CD4-positive, alpha-beta T cell (primary cell): ENCODE measurements at regions not wholly inside any gene's neighbourhood (a gene's known extent, or its start where the extent isn't known, plus 50 kb on each side); places are given as distances from the start of the nearest gene placed in this dataset.

Experiments used
- ATAC-seq: fragments of 200-7000 bp; cut with Tn5 transposase; one replicate; pipeline ENCODE4 v1.10.0; 2022; ENCODE audit warnings: mild to moderate bottlenecking; ENCODE audit not compliant: poor library complexity
- CTCF ChIA-PET: fragments of 350-600 bp; sonication (Branson Sonifier 250); formaldehyde crosslinking; loops from one replicate; lab custom pipeline; 2021; ENCODE audit warnings: antibody characterized with exemption, inconsistent platforms; lab: Charles Lee
- POLR2A ChIA-PET: fragments of 350-600 bp; sonication (Branson Sonifier 250); formaldehyde crosslinking; loops from one replicate; lab custom pipeline; 2021; ENCODE audit warnings: antibody characterized with exemption, inconsistent platforms; lab: Charles Lee
- DNase-seq, 14 experiments: peaks; one replicate each; pipeline ENCODE4 v3.0.0-alpha.2; 2013 to 2020; ENCODE audit warnings: mixed read lengths in 2 of 14
- H3K27ac ChIP-seq, 2 donors: one replicate each; pipeline versions ENCODE4 v1.5.1 to v1.7.0; 2013; ENCODE audit warnings: low read length in 2 of 2, low read depth in 1 of 2, mild to moderate bottlenecking in 1 of 2
- H3K27me3 ChIP-seq, 2 experiments: 1 replicate in 1 of 2; 2 replicates in 1 of 2; pipeline versions ENCODE4 v1.6.1 to v1.7.0; 2013; ENCODE audit warnings: low read length in 2 of 2, control low read depth in 1 of 2, mild to moderate bottlenecking in 1 of 2, moderate library complexity in 1 of 2; ENCODE audit not compliant: insufficient read depth in 2 of 2, control insufficient read depth in 1 of 2
- H3K36me3 ChIP-seq: one replicate; pipeline ENCODE4 v1.6.1; 2013; ENCODE audit warnings: low read length, control low read depth; ENCODE audit not compliant: insufficient read depth
- H3K4me1 ChIP-seq: one replicate; pipeline ENCODE4 v1.6.1; 2013; ENCODE audit warnings: low read length, control low read depth; ENCODE audit not compliant: insufficient read depth
- H3K4me3 ChIP-seq: one replicate; pipeline ENCODE4 v1.5.1; 2013; ENCODE audit warnings: mild to moderate bottlenecking, low read length, moderate library complexity
- H3K9me3 ChIP-seq, 2 experiments: 1 replicate in 1 of 2; 2 replicates in 1 of 2; pipeline versions ENCODE4 v1.6.1 to v1.7.0; 2013; ENCODE audit warnings: low read length in 2 of 2, mild to moderate bottlenecking in 2 of 2, control low read depth in 1 of 2, moderate library complexity in 1 of 2; ENCODE audit not compliant: control insufficient read depth in 1 of 2, insufficient read depth in 1 of 2
- H3K27ac Mint-ChIP-seq: one replicate; pipeline ENCODE4 v1.8.0; 2020; ENCODE audit warnings: mixed read lengths
- H3K27me3 Mint-ChIP-seq: one replicate; pipeline ENCODE4 v1.8.0; 2021; ENCODE audit warnings: mixed read lengths
- H3K36me3 Mint-ChIP-seq: one replicate; pipeline ENCODE4 v1.8.0; 2021; ENCODE audit warnings: low read depth, mixed read lengths
- H3K4me1 Mint-ChIP-seq: one replicate; pipeline ENCODE4 v1.8.0; 2021; ENCODE audit warnings: low read depth, mixed read lengths
- H3K4me3 Mint-ChIP-seq: one replicate; pipeline ENCODE4 v1.8.0; 2020; ENCODE audit warnings: mild to moderate bottlenecking, mixed read lengths
- H3K9me3 Mint-ChIP-seq: one replicate; pipeline ENCODE4 v1.8.0; 2020; ENCODE audit warnings: mixed read lengths
- intact Hi-C, 2 experiments: fragments of 100-400 bp; cut with DNase I in 1 of 2; cut with micrococcal nuclease in 1 of 2; formaldehyde crosslinking; loops; one replicate each; pipeline versions ENCODE4 v1.15.1 to v1.9.0; 2023 to 2025; cut with DNase I, micrococcal nuclease
- TF ChIP-seq, protein P1 (sequence below): fragments of 200-600 bp; IDR thresholded peaks from one replicate; pipeline ENCODE4 v1.8.0; 2022; ENCODE audit warnings: antibody characterized with exemption, mild to moderate bottlenecking

DNA sequence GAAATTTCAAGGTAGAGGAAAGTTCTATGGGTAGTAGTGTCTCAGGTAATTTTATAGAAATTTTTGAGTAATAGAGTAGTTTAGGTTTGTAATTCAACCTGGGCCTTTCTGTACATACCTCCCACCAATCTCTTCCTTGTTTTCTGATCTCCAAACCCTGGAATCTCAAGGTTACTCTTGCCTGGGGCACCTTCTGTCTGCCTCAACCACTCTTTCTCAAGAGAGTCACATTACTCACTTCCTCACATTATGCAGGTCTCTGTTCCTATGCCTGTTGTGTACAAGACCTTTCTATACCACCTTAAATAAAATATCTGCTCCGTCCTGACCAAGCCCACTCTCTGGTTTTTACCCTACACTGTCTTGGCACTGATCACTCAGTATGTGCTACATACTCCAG lies 412.6 kb upstream of the CTNND2 start:
- TF ChIP-seq, protein P1, sequence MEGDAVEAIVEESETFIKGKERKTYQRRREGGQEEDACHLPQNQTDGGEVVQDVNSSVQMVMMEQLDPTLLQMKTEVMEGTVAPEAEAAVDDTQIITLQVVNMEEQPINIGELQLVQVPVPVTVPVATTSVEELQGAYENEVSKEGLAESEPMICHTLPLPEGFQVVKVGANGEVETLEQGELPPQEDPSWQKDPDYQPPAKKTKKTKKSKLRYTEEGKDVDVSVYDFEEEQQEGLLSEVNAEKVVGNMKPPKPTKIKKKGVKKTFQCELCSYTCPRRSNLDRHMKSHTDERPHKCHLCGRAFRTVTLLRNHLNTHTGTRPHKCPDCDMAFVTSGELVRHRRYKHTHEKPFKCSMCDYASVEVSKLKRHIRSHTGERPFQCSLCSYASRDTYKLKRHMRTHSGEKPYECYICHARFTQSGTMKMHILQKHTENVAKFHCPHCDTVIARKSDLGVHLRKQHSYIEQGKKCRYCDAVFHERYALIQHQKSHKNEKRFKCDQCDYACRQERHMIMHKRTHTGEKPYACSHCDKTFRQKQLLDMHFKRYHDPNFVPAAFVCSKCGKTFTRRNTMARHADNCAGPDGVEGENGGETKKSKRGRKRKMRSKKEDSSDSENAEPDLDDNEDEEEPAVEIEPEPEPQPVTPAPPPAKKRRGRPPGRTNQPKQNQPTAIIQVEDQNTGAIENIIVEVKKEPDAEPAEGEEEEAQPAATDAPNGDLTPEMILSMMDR = no peak
- H3K4me3 ChIP-seq = no peak overlapping the region
- Mint-ChIP-seq H3K4me1 (no peaks in the 10 kb centered on the region), H3K27me3 (no peaks in the 10 kb centered on the region), H3K4me3 (no peak overlapping the region), H3K9me3 (peaks cover 8% of the 10 kb centered on the region), H3K27ac (no peak overlapping the region), H3K36me3 (no peaks in the 10 kb centered on the region)
- no peak for DNase-seq
- CTCF ChIA-PET = no interaction called here
- peaks cover 0 to 7% of the 10 kb centered on the region in 2 experiments for H3K9me3 ChIP-seq
- no peaks in the 10 kb centered on the region for H3K27me3 ChIP-seq
- no peaks in the 10 kb centered on the region for H3K36me3 ChIP-seq
- no peak for ATAC-seq
- H3K4me1 ChIP-seq = no peaks in the 10 kb centered on the region
- intact Hi-C loops = no loop called here
- POLR2A ChIA-PET = no interaction called here
- H3K27ac ChIP-seq = no peak overlapping the region

GRCh38 chr5:12315461-12315860 lies 411.2 kb upstream of the CTNND2 start:
- Mint-ChIP-seq H3K4me3 (no peak overlapping the region), H3K27ac (no peak overlapping the region), H3K36me3 (no peaks in the 10 kb centered on the region), H3K27me3 (no peaks in the 10 kb centered on the region), H3K4me1 (no peaks in the 10 kb centered on the region), H3K9me3 (peaks cover 8% of the 10 kb centered on the region)
- H3K36me3 ChIP-seq = no peaks in the 10 kb centered on the region
- no peaks in the 10 kb centered on the region for H3K27me3 ChIP-seq
- ATAC-seq (no peak), DNase-seq (no peak)
- no peak overlapping the region for H3K27ac ChIP-seq
- ChIA-PET CTCF (no interaction called here), POLR2A (no interaction called here)
- peaks cover 0 to 4% of the 10 kb centered on the region in 2 experiments for H3K9me3 ChIP-seq
- H3K4me1 ChIP-seq = no peaks in the 10 kb centered on the region
- intact Hi-C loops = no loop called here
- H3K4me3 ChIP-seq = no peak overlapping the region
- TF ChIP-seq, protein P1 = no peak

GRCh38 chr5:12313602-12314001 lies 409.4 kb upstream of the CTNND2 start:
- Histone ChIP-seq H3K4me1 (no peaks in the 10 kb centered on the region), H3K4me3 (no peak overlapping the region), H3K27me3 (no peaks in the 10 kb centered on the region), H3K36me3 (no peaks in the 10 kb centered on the region), H3K27ac (no peak overlapping the region), H3K9me3 (no peaks in the 10 kb centered on the region)
- Mint-ChIP-seq H3K27ac (no peak overlapping the region), H3K4me1 (no peaks in the 10 kb centered on the region), H3K36me3 (no peaks in the 10 kb centered on the region), H3K4me3 (no peak overlapping the region), H3K9me3 (peaks cover 9% of the 10 kb centered on the region), H3K27me3 (no peaks in the 10 kb centered on the region)
- POLR2A ChIA-PET = no interaction called here
- TF ChIP-seq, protein P1 = no peak
- CTCF ChIA-PET = no interaction called here
- intact Hi-C loops = no loop called here
- DNase-seq (no peak), ATAC-seq (no peak)
